NCI-H1417 (cell line): ENCODE measurements at regions not wholly inside any gene's neighbourhood (a gene's known extent, or its start where the extent isn't known, plus 50 kb on each side); places are given as distances from the start of the nearest gene placed in this dataset.
"Not testable (repeated sequence)": the region's sequence is repeated elsewhere in the genome, so short reads cannot be mapped to it uniquely, and the experiment has no call there.

Experiments
- DNase-seq, 3 experiments: peaks; one replicate each; lab custom pipeline; 2025; lab: John Stamatoyannopoulos, UW

DNA sequence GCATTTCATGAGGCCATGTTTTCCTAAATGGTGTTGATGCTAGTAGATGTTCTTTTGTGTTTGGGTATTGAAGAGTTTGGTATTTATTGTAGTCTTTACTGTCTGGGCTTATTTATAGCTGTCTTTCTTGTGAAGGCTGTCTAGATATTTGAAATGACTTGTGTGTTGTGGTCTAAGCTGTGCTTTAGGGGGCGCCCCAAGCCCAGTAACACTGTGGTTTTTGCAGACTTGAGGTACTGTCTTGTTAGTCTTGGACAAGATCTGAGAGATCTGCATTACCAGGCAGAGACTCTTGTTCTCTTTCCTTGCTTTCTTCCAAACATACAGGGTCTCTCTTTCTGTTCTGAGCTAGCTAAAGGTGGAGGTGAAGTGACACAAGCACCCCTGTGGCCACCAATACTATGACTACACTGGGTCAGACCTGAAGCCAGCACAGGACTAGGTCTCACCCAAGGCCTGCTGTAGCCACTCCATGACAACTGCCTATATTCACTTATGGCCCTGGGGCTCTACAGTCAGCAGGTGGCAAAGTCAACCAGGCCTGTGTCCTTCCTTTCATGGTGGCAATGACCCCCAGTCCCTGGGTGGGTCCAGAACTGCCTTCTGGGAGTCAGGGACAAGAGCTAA lies 152.1 kb upstream of the TBC1D5 start:
- peak in 2 of 3 experiments; percentile 9 to 18 for DNase-seq

DNA sequence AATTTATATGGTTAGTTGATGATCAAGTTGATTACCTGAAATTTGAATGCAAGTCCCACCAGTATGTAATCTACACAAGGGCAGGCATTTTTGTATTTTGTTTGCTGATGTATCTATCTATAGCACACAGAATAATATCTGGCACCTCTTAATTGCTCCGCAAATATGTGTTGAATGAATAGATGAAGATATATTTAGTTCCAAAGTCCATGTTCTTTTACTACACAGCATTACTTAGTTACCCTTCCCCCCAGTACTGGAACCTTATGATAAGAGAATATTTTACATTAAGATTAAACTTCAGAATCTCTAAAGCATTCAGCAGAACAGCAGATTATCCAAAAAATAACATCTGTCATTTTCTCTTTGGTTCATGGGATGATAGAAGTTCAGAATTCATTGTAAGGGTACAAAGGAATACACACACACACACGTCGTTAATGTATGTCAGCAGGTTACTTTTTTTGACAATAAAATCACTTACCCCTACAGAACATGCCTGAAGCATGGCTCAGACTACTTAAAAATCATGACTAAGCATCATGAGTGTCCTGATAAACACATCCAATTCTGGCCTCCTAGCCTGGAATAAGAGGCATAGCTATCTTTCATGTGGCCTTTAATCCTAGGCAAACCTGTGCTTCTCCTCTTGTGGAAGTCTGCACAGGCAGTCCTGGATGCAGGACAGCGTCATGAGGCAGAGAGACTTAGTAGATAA lies 148.9 kb upstream of the TBC1D5 start:
- peak in 1 of 3 experiments; percentile 5 for DNase-seq

DNA sequence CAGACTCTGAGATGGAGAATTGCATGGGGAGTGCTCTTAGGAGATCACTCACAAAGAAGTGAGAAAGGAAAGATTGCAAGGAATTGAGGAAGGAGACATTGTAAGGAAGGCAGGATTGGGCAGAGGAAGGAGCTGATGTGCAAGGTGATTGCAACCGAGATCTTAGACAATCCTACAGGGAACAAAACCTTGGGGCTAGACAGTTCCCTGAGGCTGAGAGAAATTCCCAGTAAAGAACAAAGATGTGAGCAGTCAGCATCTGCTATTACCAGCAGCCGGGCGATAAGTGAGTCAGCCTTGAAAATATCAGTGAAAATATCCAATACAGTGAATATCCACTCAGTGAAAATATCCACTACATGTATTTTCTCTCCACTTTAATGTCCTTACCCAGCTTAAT lies 143.6 kb upstream of the TBC1D5 start:
- no peak for DNase-seq

DNA sequence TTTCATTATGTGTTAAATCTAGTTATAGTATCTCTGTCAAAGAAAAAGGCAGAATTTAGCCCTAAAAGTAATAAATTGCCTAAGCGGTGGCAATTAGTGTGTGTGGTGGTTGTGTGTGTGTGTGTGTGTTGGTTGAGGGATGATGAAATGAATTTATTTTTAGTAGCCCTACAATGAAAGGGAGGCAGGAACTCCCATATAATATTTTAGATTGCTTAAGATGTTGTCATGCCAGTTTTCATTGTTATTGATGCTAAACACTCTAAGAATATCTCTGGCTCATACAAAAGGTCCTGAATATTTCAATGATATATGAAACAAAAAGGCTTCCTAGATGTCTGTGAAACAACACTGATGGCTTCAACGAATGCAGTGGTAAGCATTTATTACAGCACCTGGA lies 140.6 kb upstream of the TBC1D5 start:
- no peak for DNase-seq

DNA sequence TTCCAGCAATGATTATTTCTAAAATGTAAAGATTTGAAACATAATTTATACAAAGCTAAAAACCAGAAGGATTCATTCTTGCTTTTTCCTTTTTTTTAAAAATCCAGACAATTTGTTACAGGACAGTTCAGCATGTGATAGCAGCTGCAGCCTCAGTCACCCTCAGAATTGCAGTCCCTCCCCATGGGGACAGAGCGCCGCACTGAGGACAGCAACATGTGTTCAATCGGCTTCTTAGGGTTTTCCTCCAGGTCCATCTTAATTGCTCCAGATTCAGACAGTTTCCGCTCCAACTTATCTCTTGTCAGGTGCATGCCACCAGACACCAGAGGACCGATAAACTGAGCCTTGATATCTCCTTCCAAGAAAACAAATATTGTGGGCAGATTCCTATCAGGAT lies 134.9 kb upstream of the TBC1D5 start:
- DNase-seq, result no peak

DNA sequence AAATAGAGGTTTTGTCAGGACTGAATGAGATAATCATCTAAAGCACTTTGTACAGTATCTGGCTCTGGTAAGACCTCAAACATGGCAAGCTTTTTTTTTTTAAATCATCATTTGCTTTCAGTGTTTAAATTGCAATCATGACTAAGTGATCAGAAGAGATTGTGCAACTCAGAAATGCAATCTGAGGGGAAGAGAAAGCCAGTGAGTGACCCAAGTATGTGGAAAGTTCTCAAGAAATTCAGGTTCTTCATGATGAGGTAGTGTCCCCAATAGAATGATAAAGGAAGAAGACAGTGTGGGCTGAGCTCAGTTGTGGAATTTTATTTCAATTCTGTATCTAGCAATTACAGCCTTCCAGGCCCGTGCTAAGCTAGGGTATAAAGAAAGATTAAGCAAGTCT lies 132.2 kb upstream of the TBC1D5 start:
- no peak for DNase-seq

DNA sequence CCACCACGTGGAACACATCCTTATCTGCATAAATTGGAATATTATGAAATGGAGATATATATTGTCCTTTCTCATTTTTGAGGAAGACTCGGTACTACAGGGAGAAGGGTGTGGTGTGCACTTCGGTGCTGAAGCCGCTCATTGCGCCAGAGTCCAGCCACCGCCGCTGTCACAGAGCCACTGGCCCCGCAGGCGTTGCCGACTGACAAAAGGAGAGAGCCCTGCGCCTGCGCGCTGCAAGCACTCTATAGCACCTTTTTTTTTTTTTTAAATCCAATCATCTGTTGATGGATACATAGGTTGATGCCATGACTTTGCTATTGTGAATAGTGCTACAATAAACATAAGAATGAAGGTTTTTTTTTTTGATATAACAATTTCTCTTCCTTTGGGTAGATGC lies 130.0 kb upstream of the TBC1D5 start:
- no peak for DNase-seq

DNA sequence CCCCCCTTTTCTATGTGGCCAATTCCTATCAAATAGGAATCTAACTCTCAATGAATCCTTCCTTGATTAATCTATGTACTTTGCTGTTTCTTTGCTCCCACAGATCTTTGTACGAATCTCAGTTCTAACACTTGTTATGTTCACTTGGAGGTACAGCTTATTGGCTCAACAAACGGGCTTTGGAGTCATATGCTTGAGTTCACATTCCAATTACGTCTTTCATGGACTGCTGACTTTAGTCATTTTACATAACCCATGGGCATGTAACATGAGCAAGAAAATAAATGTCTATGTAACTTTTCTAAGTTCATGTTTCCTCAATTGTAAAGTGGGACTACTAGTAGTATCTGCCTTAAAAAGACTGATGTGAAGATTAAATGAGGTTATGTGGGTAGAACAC lies 123.2 kb upstream of the TBC1D5 start:
- no peak for DNase-seq

DNA sequence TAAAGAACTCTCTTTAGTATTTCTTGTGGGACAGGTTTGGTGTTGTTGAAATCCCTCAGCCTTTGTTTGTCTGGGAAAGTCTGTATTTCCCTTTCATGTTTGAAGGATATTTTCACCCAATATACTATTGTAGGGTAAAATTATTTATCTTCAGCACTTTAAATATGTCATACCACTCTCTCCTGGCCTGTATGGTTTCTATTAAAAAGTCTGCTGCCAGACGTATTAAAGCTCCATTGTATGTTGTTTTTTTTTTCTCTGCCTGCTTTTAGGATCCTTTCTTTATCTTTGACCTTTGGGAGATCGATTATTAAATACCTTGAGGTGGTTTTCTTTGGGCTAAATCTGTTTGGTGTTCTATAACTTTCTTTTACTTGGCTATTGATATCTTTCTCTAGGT lies 119.0 kb upstream of the TBC1D5 start:
- no peak for DNase-seq

DNA sequence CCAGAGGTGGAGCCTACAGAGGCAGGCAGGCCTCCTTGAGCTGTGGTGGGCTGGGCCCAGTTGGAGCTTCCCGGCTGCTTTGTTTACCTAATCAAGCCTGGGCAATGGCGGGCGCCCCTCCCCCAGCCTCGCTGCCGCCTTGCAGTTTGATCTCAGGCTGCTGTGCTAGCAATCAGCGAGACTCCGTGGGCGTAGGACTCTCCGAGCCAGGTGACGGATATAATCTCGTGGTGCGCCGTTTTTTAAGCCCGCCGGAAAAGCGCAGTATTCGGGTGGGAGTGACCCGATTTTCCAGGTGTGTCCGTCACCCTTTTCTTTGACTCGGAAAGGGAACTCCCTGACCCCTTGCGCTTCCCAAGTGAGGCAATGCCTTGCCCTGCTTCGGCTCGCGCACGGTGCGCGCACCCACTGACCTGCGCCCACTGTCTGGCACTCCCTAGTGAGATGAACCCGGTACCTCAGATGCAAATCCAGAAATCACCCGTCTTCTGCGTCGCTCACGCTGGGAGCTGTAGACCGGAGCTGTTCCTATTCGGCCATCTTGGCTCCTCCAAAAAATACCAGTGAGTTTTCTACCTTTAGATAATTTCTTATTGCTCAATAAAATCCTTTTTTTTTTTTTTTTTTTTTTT lies 118.5 kb upstream of the TBC1D5 start:
- DNase-seq, result not testable (repeated sequence)

DNA sequence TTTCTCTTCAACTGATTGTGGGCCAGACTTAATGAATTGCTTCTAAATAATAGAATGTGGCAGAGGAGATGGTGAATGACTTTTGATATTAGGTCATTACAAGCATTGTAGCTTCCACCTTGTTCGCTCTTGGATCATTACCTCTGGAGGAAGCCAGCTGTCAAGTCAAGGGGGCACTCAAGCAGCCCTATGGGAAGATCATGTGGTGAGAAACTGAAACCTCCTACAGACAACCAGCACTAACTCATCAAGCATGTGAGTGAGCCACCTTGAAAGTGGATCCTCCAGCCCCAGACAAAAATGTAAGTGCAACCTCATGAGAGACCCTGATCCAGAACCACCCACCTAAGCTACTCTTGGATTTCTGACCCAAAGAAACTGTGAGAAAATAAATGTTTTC lies 109.8 kb upstream of the TBC1D5 start:
- peak in 1 of 3 experiments; percentile 29 for DNase-seq

DNA sequence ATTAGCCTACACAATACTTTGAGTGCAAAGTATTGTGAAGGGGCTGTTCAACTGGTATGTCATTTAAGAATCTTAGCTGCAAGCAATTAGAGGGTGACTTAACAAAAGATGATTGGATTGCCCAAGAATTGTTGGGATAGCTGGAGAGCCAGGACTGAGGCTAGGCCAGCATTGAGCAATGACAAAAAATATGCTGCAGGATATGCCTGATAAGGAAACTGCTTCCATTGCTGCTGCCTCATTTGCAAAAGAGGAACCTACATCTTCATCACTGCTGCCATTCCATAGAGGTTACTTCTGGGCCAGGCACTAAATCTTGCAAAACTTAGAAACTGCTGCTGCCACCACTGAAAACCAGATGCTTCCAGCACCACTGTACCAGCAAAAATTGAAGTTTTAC lies 108.0 kb upstream of the TBC1D5 start:
- DNase-seq, result no peak

DNA sequence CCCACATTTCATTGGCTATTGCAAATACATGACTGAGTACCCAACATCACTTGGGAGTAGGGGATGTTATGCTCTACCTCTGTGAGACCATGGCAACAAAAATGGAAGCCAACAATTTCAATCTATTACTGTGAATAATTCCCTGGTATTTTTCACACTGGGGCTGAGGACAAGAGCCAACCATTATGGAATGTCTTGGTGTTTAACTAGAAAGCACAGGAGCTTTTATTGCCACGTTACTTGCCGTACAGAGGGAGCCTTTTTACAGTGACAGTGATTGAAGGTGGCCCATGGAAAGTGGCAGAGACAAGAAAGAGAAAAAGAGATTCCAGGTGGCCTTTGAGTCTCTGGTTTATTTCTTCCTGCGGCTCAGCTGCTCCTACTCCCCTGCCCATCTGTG lies 105.7 kb upstream of the TBC1D5 start:
- no peak for DNase-seq

DNA sequence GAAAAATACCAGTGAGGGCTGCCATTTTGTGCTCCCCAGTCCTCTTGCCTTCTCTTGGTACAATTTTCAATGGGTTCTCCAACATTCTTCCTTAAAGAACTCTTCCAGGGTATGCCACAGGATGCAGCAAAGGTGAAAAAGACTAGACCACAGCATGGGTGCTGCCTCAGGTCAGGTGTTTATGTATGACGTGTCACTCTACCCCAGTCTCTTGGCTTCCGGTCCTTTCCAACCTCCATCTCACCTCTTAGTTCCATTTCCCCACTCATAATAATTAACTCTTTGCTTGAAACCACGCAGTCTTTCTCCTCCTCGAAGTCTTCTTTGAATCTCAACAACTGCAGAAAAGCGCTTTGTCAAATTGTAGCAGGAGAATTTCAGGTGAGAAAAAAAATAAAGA lies 104.7 kb upstream of the TBC1D5 start:
- no peak for DNase-seq

DNA sequence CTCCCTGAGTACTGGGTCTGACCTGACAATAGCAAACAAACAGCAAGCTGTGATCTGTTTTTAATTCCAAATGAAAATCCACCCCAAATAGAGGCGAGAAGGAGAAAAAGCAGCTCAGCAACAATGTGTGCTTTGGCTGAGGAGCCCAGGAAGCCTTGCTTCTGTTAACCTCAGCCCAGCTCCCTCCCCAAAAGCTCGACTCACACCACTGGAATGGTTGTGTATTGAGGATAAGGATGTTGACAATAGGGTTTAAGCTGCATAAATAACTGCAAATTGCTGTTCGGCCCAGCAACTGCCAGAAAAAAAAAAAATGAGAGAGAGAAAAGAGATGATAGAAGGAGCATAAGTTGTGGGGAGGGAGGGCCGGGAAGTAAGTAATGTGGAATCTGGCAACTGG lies 104.0 kb upstream of the TBC1D5 start:
- DNase-seq, result no peak

DNA sequence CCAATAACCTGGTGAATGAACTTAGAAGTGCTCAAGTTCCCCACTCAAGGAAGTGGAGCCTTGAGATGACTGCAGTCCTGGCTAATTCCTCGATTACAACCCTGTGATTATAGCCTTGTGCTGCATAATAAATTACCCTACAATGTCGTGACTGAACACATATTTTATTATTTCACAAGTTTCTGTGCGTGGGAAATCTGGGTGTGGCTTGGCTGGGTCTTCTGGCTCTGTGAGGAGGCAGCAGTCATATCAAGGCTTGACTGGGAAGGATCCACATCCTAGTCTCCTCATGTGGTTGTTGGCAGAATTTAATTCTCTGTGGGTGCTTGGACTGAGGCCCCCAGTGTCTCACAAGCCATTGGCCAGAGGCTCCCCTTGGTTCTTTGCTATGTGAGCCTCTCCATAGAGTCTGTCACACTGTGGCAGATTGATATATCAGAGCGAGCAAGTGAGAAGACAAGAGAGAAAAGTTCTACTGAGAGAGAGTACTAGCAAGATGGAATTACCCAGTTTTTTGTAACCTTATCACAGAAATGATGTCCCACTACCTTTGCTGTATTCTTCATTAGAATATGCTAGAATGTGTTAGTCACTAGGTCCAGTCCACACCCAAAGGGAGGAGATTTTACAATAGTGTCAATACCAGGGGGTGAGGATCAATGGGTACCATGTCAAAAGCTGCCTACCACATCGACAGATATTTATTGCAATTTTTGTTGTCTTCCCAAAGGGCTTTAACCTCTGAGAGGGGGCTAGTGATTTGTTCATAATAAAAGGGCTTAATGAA lies 102.8 kb upstream of the TBC1D5 start:
- DNase-seq, result no peak

DNA sequence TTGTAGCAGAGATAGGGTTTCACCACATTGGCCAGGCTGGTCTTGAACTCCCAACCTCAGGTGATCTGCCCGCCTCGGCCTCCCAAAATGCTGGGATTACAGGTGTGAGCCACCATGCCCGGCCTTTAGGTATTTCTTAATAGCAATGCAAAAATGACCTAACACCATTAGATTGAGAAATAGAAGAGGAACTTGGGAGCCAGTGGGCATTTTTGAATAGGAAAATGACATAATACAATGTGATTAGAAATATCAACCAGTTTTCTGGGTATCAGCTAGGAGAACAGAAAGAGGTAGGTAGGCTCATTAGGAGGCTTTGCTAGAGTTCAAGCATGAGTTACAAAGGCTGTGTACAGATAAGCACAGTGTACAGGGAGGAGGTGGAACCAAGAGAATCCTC lies 101.8 kb upstream of the TBC1D5 start:
- DNase-seq, result no peak

DNA sequence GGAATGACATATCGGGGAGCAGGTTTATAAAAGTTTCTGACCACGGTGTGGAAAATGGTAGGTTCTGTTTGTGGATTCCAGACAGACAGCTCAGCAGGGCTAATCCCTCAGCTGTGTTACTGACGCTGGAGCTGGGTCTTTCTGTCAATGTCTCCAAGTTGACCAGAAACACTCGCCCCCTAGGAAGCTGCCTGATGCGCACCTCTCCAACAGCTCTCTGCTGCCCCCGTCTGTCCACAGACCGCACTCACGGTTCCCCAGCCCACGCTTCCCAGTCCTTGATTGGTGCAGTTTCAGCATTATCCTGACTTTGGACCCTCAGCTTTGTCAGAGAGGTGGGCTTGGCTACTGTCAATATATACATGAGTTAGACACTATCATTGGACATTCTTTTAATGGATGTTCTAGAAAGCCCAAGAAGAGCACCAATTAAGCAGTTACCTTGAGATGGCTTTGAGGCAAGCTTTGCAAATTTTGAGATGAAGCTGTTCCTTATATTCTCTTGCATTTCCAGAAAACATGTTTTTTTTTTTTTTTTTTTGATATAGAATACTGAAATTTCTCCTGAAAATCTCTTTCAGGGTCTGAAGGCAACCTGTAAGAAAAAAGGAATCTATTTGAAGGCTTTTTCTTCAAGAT lies 98.9 kb upstream of the TBC1D5 start:
- peak; percentile 25 to 69 (median 43) for DNase-seq

DNA sequence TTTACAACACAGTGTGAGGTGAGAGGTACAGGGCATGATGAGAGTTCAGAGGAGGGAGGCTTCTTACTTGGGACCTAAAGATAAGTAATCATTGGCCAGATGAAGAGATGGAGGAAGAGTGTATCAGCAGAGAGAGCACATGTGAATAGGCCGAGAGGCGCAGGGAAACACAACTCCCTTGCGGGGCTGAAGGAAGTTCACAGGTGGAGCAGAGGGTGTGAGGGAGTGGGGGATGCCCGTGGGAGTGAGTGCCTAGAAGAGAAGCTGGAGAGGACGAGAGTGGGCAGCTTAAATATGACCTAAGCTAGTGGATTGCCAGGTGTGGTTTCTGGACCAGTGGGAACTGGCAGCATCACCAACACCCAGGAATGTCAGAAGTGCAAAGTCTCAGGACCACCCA lies 98.2 kb upstream of the TBC1D5 start:
- DNase-seq, result no peak

DNA sequence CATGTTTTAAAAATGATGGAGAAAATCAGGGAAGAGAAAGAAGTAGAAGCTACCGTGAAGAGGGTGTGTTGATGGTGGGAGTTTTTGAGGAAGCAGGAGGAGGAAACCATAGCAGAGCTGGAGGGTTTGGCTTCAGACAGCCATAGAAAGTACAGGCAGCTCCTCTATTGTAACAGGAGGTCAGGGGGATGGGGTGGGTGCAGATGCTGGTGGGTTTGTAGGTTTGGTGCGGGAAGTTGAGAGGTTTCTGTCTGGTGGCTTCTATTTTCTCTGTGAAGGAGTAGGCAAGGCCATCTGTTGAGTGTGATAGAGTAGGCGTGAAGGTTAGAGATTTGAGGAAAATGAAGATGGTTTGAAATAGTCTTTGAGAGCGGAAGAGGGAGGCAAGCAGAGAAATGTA lies 97.7 kb upstream of the TBC1D5 start:
- DNase-seq, result no peak

DNA sequence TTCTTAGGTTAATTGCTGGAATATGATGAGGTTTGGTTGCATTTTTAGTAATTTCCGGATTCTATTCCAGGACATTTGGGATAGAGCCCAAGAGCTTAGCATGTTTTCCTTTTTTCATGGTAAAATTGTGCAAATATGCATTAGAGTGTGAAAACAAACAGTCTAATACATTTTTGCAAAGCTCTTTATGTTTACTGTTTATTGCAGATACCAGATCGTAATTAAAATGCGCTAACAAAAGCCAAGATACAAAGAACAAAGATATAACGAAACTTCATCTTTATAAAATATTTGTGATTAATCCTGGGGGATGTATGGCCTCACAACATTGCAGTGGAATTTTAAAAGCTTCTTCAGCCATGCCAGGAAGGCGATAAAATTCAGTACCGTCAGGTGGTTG lies 94.5 kb upstream of the TBC1D5 start:
- DNase-seq, result no peak

DNA sequence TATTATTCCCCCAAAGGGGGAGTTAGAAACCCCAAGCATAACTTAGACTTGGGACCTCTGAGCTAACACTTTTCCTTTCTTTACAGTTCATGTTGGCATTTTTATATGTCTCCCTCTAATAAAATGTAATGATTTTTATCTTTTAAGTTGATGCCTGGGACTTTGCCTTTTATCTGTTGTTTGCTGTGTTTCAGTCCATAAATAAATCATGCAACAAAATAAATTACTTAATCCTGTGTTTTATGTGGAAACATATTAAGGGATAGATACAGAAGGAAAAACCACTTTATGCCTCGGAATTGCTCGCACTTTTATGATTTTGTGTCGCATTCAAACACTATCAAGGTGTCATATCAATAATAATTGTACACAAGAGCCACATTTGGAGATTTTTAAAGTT lies 93.7 kb upstream of the TBC1D5 start:
- no peak for DNase-seq
